ENCODE measurements at regions not wholly inside any gene's neighbourhood (a gene's known extent, or its start where the extent isn't known, plus 50 kb on each side); places are given as distances from the start of the nearest gene placed in this dataset.
"Not testable (repeated sequence)": the region's sequence is repeated elsewhere in the genome, so short reads cannot be mapped to it uniquely, and the experiment has no call there.

DNA sequence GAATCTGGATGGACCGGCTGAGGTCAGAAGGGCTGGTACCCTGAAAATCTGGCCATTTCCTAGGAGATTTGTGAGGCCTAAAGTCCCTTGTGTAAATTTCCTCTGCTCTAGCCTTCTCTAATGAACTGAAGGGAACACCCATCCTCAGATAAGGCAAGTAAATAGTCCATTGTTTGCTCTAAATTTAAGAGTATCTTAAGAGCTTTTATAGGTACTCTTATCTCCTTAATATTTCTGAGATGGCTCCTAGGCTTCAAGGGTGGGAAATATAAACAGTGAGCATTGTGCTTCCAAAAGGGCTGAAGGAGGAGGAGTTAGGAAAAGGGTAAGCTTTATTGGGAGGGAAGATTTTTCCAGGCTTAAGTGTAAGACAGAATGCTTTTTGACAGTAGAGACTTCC, 148.7 kb upstream of the EDNRB start:
- H2AFZ ChIP-seq = no peak overlapping the region
- DNase-seq (ENCODE audit: low spot score) = no peak
- no peak overlapping the region for H3K4me3 ChIP-seq
- H3K27ac ChIP-seq = no peak overlapping the region
- WGBS (ENCODE audit: low lambda C conversion rate, missing lambda C conversion rate) = 32% methylated on average over 1 of the region's 1 CpG
- no peaks in the 10 kb centered on the region for H3K36me3 ChIP-seq (replicated peaks; ENCODE audit: insufficient read depth, low read depth)
- no peak overlapping the region for H3K4me2 ChIP-seq
- H3K27me3 ChIP-seq = no peaks in the 10 kb centered on the region
- H3K9me2 ChIP-seq (replicated peaks; ENCODE audit: insufficient read depth) = no peaks in the 10 kb centered on the region
- no peak for TF ChIP-seq EZH2phosphoT487 (IDR thresholded peaks at IDR 0.05; ENCODE audit: low read depth, severe bottlenecking, unreplicated experiment)
- TF ChIP-seq, protein P1, sequence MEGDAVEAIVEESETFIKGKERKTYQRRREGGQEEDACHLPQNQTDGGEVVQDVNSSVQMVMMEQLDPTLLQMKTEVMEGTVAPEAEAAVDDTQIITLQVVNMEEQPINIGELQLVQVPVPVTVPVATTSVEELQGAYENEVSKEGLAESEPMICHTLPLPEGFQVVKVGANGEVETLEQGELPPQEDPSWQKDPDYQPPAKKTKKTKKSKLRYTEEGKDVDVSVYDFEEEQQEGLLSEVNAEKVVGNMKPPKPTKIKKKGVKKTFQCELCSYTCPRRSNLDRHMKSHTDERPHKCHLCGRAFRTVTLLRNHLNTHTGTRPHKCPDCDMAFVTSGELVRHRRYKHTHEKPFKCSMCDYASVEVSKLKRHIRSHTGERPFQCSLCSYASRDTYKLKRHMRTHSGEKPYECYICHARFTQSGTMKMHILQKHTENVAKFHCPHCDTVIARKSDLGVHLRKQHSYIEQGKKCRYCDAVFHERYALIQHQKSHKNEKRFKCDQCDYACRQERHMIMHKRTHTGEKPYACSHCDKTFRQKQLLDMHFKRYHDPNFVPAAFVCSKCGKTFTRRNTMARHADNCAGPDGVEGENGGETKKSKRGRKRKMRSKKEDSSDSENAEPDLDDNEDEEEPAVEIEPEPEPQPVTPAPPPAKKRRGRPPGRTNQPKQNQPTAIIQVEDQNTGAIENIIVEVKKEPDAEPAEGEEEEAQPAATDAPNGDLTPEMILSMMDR (IDR thresholded peaks at IDR 0.05; ENCODE audit: poor library complexity) = no peak
- TF ChIP-seq EZH2 (IDR thresholded peaks at IDR 0.05; ENCODE audit: borderline replicate concordance) = no peak
- no peaks in the 10 kb centered on the region for H3K79me2 ChIP-seq
- no peaks in the 10 kb centered on the region for H4K20me1 ChIP-seq (ENCODE audit: insufficient read depth, poor library complexity, severe bottlenecking)
- H3K9me3 ChIP-seq (ENCODE audit: low read depth) = no peaks in the 10 kb centered on the region
- no peaks in the 10 kb centered on the region for H3K4me1 ChIP-seq (ENCODE audit: insufficient read depth)

DNA sequence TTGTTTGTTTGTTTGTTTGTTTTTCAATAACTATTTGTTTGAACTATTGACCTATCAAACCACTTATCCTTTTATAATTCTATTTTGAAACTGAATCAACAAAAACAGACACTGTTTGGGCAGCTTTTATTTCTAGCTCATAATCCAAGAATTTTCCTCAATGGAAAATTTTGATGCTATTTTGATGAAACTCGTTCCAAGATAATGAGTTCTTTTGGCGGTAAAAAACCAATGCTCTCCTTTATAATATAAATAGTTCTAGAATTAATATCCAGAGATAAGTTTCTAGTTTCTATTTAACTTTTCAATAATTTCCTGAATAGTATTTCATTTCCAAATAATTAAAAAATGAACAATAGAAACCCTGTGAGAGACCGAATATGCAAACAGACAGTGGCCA, 146.5 kb upstream of the EDNRB start:
- H4K20me1 ChIP-seq (ENCODE audit: insufficient read depth, poor library complexity, severe bottlenecking) = no peaks in the 10 kb centered on the region
- WGBS (ENCODE audit: low lambda C conversion rate, missing lambda C conversion rate) = 91% methylated on average over 3 of the region's 3 CpGs
- no peak overlapping the region for H3K27ac ChIP-seq
- H3K79me2 ChIP-seq = no peaks in the 10 kb centered on the region
- DNase-seq (ENCODE audit: low spot score) = no peak
- H3K36me3 ChIP-seq (replicated peaks; ENCODE audit: insufficient read depth, low read depth) = no peaks in the 10 kb centered on the region
- H2AFZ ChIP-seq = no peak overlapping the region
- H3K9me2 ChIP-seq (replicated peaks; ENCODE audit: insufficient read depth) = no peaks in the 10 kb centered on the region
- no peak overlapping the region for H3K4me3 ChIP-seq
- no peaks in the 10 kb centered on the region for H3K4me1 ChIP-seq (ENCODE audit: insufficient read depth)
- no peaks in the 10 kb centered on the region for H3K9me3 ChIP-seq (ENCODE audit: low read depth)
- TF ChIP-seq, protein P1 (IDR thresholded peaks at IDR 0.05; ENCODE audit: poor library complexity) = no peak
- no peak for TF ChIP-seq EZH2 (IDR thresholded peaks at IDR 0.05; ENCODE audit: borderline replicate concordance)
- TF ChIP-seq EZH2phosphoT487 (IDR thresholded peaks at IDR 0.05; ENCODE audit: low read depth, severe bottlenecking, unreplicated experiment) = no peak
- no peak overlapping the region for H3K4me2 ChIP-seq
- no peaks in the 10 kb centered on the region for H3K27me3 ChIP-seq

DNA sequence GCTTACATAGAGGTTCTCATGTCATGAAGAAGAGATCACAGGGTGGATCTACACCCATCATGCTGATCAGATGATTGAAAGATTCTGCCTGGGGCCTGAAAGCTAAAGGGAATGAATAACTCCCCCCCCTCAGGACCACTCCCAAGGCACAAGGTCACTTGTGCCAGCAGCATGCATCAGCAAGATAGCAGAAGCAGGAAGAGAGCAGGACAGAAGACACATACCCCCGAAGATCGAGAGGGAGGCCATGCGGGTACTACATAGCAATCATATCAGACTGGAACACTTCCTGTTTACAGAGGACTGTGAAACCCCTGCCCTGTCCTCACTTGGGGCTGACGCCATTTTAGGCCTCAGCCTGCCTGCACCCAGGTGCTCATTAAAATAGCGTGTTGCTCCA, 143.2 kb upstream of the EDNRB start:
- no peaks in the 10 kb centered on the region for H3K79me2 ChIP-seq
- no peak overlapping the region for H3K27ac ChIP-seq
- DNase-seq (ENCODE audit: low spot score) = no peak
- no peaks in the 10 kb centered on the region for H3K27me3 ChIP-seq
- H2AFZ ChIP-seq = no peak overlapping the region
- no peaks in the 10 kb centered on the region for H3K36me3 ChIP-seq (replicated peaks; ENCODE audit: insufficient read depth, low read depth)
- H3K9me3 ChIP-seq (ENCODE audit: low read depth) = no peaks in the 10 kb centered on the region
- no peak for TF ChIP-seq EZH2phosphoT487 (IDR thresholded peaks at IDR 0.05; ENCODE audit: low read depth, severe bottlenecking, unreplicated experiment)
- no peak for TF ChIP-seq EZH2 (IDR thresholded peaks at IDR 0.05; ENCODE audit: borderline replicate concordance)
- TF ChIP-seq, protein P1 (IDR thresholded peaks at IDR 0.05; ENCODE audit: poor library complexity) = no peak
- H3K4me3 ChIP-seq = no peak overlapping the region
- no peaks in the 10 kb centered on the region for H4K20me1 ChIP-seq (ENCODE audit: insufficient read depth, poor library complexity, severe bottlenecking)
- H3K4me2 ChIP-seq = no peak overlapping the region
- H3K4me1 ChIP-seq (ENCODE audit: insufficient read depth) = no peaks in the 10 kb centered on the region
- H3K9me2 ChIP-seq (replicated peaks; ENCODE audit: insufficient read depth) = no peaks in the 10 kb centered on the region
- 91% methylated on average over 5 of the region's 5 CpGs for WGBS (ENCODE audit: low lambda C conversion rate, missing lambda C conversion rate)

DNA sequence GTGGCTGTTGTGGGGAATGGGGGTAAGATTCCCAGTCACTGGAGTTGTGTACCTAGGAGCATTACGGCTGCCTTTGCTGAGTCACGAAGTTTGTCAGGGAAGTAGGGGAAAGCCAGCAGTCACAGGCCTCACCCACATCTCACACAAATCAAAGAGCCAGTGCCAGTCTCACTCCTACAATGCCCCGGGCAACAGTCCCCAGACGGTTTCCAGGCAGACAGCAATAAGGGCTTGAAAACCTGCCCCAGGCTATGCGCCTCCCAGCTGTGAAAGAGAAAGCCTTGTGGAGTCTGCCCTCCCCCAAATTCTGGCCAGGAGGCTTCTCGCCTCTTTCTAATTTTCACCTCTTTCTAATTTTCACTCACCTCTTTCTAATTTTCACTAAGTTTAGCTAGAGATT, 142.3 kb upstream of the EDNRB start:
- Histone ChIP-seq H3K36me3 (replicated peaks; ENCODE audit: insufficient read depth, low read depth) (no peaks in the 10 kb centered on the region), H4K20me1 (ENCODE audit: insufficient read depth, poor library complexity, severe bottlenecking) (no peaks in the 10 kb centered on the region), H3K27ac (no peak overlapping the region), H3K4me2 (no peak overlapping the region), H3K4me3 (no peak overlapping the region), H3K4me1 (ENCODE audit: insufficient read depth) (no peaks in the 10 kb centered on the region), H3K9me3 (ENCODE audit: low read depth) (no peaks in the 10 kb centered on the region), H2AFZ (no peak overlapping the region), H3K79me2 (no peaks in the 10 kb centered on the region), H3K27me3 (no peaks in the 10 kb centered on the region), H3K9me2 (replicated peaks; ENCODE audit: insufficient read depth) (no peaks in the 10 kb centered on the region)
- no peak for TF ChIP-seq EZH2 (IDR thresholded peaks at IDR 0.05; ENCODE audit: borderline replicate concordance)
- TF ChIP-seq EZH2phosphoT487 (IDR thresholded peaks at IDR 0.05; ENCODE audit: low read depth, severe bottlenecking, unreplicated experiment) = no peak
- TF ChIP-seq, protein P1 (IDR thresholded peaks at IDR 0.05; ENCODE audit: poor library complexity) = no peak
- no peak for DNase-seq (ENCODE audit: low spot score)
- WGBS (ENCODE audit: low lambda C conversion rate, missing lambda C conversion rate) = 79% methylated on average over 6 of the region's 6 CpGs

DNA sequence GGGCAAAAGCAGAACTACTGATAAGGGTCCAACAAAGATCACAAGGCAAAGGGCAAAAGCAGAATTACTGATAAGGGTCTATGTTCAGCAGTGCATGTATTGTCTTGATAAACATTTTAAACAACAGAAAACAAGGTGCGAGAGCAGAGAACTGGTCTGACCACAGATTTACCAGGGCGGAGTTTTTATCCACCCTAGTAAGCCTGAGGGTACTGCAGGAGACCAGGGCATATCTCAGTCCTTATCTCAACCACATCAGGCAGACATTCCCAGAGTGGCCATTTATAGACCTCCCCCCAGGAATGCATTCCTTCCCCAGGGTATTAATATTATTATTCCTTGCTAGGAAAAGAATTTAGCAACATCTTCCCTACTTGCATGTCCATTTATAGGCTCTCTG, 138.2 kb upstream of the EDNRB start:
- not testable (repeated sequence) for H3K9me2 ChIP-seq (replicated peaks; ENCODE audit: insufficient read depth); H3K79me2 ChIP-seq; H3K4me3 ChIP-seq; H3K36me3 ChIP-seq (replicated peaks; ENCODE audit: insufficient read depth, low read depth); DNase-seq (ENCODE audit: low spot score); H4K20me1 ChIP-seq (ENCODE audit: insufficient read depth, poor library complexity, severe bottlenecking); H3K4me2 ChIP-seq; H3K9me3 ChIP-seq (ENCODE audit: low read depth); H2AFZ ChIP-seq; H3K4me1 ChIP-seq (ENCODE audit: insufficient read depth); H3K27ac ChIP-seq; H3K27me3 ChIP-seq
- 86% methylated on average over 2 of the region's 2 CpGs for WGBS (ENCODE audit: low lambda C conversion rate, missing lambda C conversion rate)

Data from hepatocyte (in vitro differentiated cells).